GM23338 (cell line): ENCODE measurements at regions not wholly inside any gene's neighbourhood (a gene's known extent, or its start where the extent isn't known, plus 50 kb on each side); places are given as distances from the start of the nearest gene placed in this dataset.

ENCODE experiments used
- CREB1 ChIP-seq: fragments of 250-450 bp; sonication (Bioruptor Pico); IDR thresholded peaks from 2 replicates; pipeline ENCODE4 v1.5.0; 2020; ENCODE audit warnings: low read depth, mild to moderate bottlenecking, moderate library complexity
- CTCF ChIP-seq, 2 experiments: fragments of 200-600 bp in 1 of 2; sonication (generic) in 1 of 2; conservative IDR thresholded peaks; 2 replicates each; pipeline versions ENCODE4 v1.5.1 to v1.6.1; 2016 to 2017; ENCODE audit warnings: antibody characterized with exemption in 2 of 2, low read depth in 2 of 2, mild to moderate bottlenecking in 2 of 2, moderate library complexity in 1 of 2
- ETS1 ChIP-seq: IDR thresholded peaks from 2 replicates; pipeline ENCODE4 v1.6.1; 2016; ENCODE audit warnings: antibody characterized with exemption
- EZH2 ChIP-seq: fragments of 200-600 bp; sonication (generic); IDR thresholded peaks from one replicate; pipeline ENCODE4 v1.8.0; 2017; ENCODE audit warnings: antibody characterized with exemption, mild to moderate bottlenecking, low read depth; ENCODE audit not compliant: unreplicated experiment
- EZH2phosphoT487 ChIP-seq: fragments of 200-600 bp; sonication (generic); IDR thresholded peaks from one replicate; pipeline ENCODE4 v1.8.1; 2018; ENCODE audit warnings: antibody characterized with exemption; ENCODE audit not compliant: unreplicated experiment
- JUNB ChIP-seq: IDR thresholded peaks from one replicate; pipeline ENCODE4 v1.6.1; 2016; ENCODE audit warnings: antibody characterized with exemption; ENCODE audit not compliant: unreplicated experiment
- POLR2AphosphoS5 ChIP-seq: IDR thresholded peaks from 2 replicates; pipeline ENCODE4 v1.6.1; 2016; ENCODE audit warnings: antibody characterized with exemption, low read depth
- REST ChIP-seq: IDR thresholded peaks from one replicate; pipeline ENCODE4 v1.6.1; 2018; ENCODE audit warnings: antibody characterized with exemption; ENCODE audit not compliant: unreplicated experiment
- STAT1 ChIP-seq: IDR thresholded peaks from one replicate; pipeline ENCODE4 v1.6.1; 2016; ENCODE audit warnings: antibody characterized with exemption; ENCODE audit not compliant: unreplicated experiment
- ZNF114 ChIP-seq: fragments of 250-450 bp; sonication (Bioruptor Pico); IDR thresholded peaks from 2 replicates; pipeline ENCODE4 v1.5.0; 2020; ENCODE audit warnings: mild to moderate bottlenecking, moderate library complexity

GRCh38 chr5:176742246-176743105 lies 67.9 kb upstream of the UNC5A start:
- no peak for TF ChIP-seq CTCF (conservative IDR thresholded peaks at IDR 0.05; ENCODE audit: low read depth in 2 of 2)
- no peak for TF ChIP-seq EZH2
- TF ChIP-seq POLR2AphosphoS5 = no peak
- TF ChIP-seq REST = no peak
- no peak for TF ChIP-seq STAT1
- TF ChIP-seq JUNB = no peak
- TF ChIP-seq ETS1 = no peak
- no peak for TF ChIP-seq EZH2phosphoT487
- TF ChIP-seq ZNF114 (CRISPR knock-in tag) = no peak
- TF ChIP-seq CREB1 = no peak
